Stimulated activated CD4-positive, alpha-beta T cell treated with anti-CD3 and anti-CD28 coated beads, Interleukin-1b, Interleukin-23, amount 100 ng/mL, for 4 hours (primary cell): ENCODE measurements at regions not wholly inside any gene's neighbourhood (a gene's known extent, or its start where the extent isn't known, plus 50 kb on each side); places are given as distances from the start of the nearest gene placed in this dataset.
"Not testable (repeated sequence)": the region's sequence is repeated elsewhere in the genome, so short reads cannot be mapped to it uniquely, and the experiment has no call there.

Experiments
- DNase-seq, 2 donors: peaks; one replicate each; pipeline ENCODE4 v3.0.0-alpha.2; 2020; ENCODE audit warnings: low read depth in 2 of 2

DNA sequence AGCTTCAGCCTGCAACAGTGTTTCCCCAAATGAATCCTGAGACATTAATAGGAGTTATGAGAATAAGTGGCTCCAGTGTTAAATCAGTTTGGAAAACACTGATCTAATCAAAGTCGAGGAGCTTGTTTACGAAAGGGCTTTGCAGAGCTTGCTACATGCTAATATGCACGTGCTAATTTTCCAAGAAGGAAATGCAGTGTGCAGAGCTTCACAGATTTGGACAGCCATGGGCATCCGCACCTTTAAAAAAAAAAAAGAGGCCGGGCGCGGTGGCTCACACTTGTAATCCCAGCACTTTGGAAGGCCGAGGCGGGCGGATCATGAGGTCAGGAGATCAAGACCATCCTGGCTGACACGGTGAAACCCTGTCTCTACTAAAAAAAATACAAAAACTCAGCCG is 79.7 kb upstream of the LMO2 start:
- DNase-seq: not testable (repeated sequence)

- no peak for DNase-seq
Observed at GRCh38 chr11:33970984-33971466, 79.1 kb upstream of the LMO2 start.

- no peak for DNase-seq
Observed at GRCh38 chr11:33967451-33967850, 75.6 kb upstream of the LMO2 start.

GRCh38 chr11:33965032-33965431 is 73.2 kb upstream of the LMO2 start:
- DNase-seq: no peak

DNA sequence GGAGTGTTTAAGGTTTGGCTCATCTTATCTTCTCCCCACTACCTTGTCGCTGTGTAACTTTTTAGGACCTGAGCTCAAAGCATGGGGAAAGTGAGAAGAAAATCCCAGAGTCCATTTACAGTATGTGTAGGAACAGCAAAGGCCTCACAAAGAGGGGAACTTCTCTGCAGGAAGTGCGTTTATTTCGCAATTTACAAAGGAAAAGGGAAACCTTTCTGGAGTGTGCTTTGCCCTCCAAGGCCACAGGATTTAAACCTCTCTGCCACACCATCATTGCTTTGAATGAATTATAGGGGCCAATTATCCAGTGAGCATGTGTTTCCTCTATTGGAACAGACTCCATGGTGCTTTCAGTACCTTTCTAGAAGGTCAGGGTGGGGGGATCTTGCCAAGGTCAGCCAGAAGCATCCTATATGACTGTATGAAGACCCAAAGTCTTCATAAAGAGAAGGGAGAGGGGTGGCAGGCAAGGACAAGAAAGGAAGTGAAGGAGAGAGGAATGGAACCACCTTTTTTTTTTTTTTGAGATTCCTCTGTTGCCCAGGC is 68.1 kb upstream of the LMO2 start:
- no peak for DNase-seq

DNA sequence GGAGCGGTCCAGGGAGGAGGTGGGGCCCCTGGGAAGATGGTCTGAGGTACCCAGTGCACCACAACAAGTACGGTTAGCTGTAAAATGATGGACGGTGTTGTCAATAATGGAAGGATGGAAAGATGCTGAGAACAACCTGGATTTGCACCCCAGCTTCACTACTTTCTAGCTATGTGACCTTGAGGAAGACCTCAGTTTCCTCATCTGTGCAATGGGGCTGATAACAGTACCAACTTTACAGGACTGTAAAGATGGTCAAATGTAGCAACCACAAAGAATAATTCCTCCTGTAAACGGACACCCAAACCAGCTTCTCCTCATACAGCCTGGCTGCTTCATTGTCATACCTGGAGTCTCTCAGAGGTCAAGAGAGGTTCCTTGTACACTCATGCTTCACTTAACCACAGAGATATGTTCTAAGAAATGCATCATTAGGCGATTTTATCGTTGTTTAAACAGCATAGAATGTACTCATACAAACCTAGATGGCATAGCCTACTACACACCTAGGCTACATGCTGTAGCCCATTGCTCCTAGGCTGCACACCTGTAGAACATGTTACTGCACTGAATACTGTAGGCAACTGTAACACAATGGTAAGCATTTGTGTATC is 65.5 kb upstream of the LMO2 start:
- no peak for DNase-seq

DNA sequence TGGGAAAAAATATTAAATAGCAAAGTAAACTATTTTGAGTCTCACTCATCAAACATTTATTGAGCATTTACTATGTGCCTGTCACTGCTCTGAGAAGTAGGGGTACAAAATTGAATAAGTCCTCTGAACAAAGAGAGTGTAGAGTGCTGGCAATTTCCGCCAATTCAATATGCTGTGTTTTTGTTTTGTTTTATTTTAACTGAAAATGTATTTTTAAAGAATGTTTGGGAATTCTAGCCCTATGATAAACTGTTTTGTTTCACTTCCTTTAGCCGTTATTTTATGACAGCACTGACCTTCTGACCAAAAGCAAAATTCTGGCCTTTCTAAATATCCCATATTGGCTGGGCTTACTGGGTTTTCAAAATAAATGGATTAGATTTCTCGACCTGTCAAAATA is 64.7 kb upstream of the LMO2 start:
- no peak for DNase-seq

DNA sequence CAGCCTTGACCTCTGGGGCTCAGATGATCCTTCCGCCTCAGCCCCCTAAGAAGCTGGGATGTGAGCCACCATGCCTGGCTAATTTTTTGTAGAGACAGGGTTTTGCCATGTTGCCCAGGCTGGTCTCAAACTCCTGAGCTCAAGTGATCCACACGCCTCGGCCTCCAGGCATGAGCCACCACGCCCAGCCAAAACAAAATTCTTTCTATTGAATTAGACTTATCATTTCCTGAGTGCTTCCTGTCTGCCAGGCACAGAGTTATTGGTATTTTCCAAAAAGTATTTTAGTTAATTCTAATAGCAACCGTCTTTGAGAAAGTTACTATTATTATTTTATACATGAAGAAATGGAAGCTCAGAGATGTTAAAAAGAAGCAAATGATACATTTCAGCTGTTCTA is 61.4 kb upstream of the LMO2 start:
- DNase-seq: no peak

DNA sequence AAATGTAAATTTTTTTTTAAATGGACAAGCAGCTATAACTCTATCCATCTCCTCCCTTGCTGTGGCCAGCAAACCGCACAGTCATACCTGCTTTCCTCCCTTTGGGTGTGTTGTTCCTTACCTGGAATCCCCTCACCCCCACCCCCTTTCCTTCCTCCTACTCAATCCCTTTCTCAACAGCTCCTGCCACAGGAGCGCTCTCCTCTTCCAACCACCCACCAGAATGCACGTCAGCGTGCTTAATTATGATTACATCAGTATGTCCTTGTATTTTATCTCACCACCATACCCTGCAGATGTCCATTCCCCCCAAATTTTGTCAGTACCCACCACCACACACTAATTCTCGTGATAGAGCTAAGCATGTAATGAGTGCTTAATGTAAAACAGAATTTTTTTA is 60.9 kb upstream of the LMO2 start:
- no peak for DNase-seq

- DNase-seq: no peak
Observed at GRCh38 chr11:33949252-33949913, 57.5 kb upstream of the LMO2 start.

- DNase-seq: no peak
Observed at GRCh38 chr11:33948494-33948893, 56.6 kb upstream of the LMO2 start.

DNA sequence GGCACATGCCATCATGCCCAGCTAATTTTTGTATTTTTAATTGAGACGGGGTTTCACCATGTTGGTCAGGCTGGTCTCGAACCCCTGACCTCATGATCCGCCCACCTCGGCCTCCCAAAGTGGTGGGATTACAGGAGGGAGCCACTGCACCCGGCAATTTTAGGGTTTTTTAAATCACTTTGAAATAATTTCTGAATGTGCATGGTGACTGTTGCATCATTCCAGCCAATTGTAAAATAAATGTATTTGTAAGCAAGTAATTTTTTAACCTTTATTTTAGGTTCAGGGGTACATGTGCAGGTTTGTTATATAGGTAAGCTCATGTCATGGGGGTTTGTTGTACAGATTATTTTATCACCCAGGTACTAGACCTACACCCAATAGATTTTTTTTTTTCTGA is 56.0 kb upstream of the LMO2 start:
- not testable (repeated sequence) for DNase-seq

DNA sequence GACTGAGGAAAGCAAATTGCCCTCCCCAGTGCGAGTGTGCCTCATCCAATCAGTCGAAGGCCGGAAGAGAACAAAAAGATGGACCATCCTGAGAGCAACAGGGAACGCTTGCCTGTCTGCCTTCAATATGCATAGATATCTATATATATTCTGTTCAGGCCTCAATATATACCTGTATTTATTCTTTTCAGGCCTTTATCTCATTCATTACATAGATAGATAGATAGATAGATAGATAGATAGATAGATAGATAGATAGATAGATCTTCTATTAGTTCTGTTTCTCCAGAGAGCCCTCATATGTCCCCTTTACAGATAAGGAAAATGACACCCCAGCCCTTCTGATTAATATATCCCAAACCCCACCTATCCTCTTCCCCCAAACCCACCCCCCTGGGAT is 55.1 kb upstream of the LMO2 start:
- no peak for DNase-seq

GRCh38 chr11:33945481-33946268 is 53.8 kb upstream of the LMO2 start:
- no peak for DNase-seq

DNA sequence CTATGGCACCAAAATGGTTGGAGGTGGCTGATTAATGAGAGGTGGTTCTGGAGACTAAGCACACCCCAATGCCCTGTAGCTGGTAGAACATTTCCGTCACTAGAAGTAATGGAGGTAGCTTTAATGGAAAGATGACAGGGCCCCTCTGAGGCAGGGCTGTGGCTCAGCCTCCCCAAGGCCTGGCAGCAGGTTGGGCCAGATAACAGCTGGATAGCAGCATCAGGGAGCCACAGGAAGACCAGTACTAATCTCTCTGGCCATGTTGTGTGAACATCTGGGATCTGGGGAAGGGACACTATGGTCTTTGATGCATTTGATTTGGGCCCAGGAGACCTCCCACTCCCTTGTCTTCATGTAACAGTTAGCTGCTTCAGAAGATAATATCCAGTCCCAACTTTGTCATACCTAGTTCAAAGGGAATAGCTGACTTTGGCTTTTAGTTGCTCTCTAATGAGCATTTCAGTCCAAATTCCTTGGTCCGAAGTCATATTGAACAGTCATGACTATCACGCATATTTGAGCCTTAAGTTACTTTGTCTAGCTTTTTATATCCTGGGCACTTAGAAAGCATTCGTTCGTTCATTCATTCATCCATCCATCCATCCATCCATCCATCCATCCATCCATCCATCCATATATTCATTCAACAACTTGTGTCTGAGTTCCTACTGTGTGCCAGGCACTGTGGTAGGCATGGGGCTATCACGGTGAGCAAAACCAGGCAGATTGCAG is 53.0 kb upstream of the LMO2 start:
- DNase-seq: no peak

- no peak for DNase-seq
Observed at GRCh38 chr11:33944345-33944692, 52.4 kb upstream of the LMO2 start.

GRCh38 chr11:33942954-33943353 is 51.1 kb upstream of the LMO2 start:
- no peak for DNase-seq

DNA sequence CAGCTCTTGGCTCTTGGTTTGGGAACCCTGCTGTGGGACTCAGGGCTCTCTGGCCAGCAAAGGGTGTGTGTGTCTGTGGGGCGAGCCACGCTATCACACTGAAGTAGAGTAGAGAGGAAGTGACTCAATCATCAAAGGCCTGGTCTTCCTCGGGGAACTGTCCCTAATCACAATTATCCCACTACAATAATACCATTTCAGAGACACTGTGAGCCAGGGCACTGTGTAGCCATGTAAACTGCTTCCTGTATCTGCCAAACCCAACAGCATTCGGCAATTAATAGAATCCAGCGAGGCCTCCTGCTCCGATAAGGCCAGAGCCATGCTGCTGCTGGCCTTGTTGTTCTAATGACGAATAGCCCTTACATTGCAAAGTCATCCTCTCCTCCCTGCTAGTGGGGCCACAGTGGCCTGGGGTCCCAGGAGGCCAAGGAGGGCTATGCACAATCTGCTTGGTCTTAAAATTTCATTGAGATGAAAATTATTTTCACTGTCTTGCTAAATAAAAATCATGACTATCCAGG is 49.8 kb upstream of the LMO2 start:
- DNase-seq: no peak
